H1 (cell line): ENCODE measurements at regions not wholly inside any gene's neighbourhood (a gene's known extent, or its start where the extent isn't known, plus 50 kb on each side); places are given as distances from the start of the nearest gene placed in this dataset.

Experiments used
- POLR2A ChIP-seq, 2 experiments: IDR thresholded peaks; 1 replicate in 1 of 2; 2 replicates in 1 of 2; pipeline ENCODE4 v1.6.1; 2011; ENCODE audit warnings: low read depth in 2 of 2, low read length in 2 of 2, mild to moderate bottlenecking in 2 of 2; ENCODE audit errors: control extremely low read depth in 1 of 2
- SRF ChIP-seq: IDR thresholded peaks from 2 replicates; pipeline ENCODE4 v1.6.1; 2011; ENCODE audit warnings: mild to moderate bottlenecking, low read depth, low read length, moderate library complexity

GRCh38 chr4:106793933-106794332 lies 242.2 kb downstream of the DKK2 start:
- TF ChIP-seq SRF (no peak), POLR2A (IDR thresholded peaks at IDR 0.05; ENCODE audit: control extremely low read depth in 1 of 2, low read depth in 2 of 2, low read length in 2 of 2) (no peak)
